ENCODE measurements at regions not wholly inside any gene's neighbourhood (a gene's known extent, or its start where the extent isn't known, plus 50 kb on each side); places are given as distances from the start of the nearest gene placed in this dataset.

DNA sequence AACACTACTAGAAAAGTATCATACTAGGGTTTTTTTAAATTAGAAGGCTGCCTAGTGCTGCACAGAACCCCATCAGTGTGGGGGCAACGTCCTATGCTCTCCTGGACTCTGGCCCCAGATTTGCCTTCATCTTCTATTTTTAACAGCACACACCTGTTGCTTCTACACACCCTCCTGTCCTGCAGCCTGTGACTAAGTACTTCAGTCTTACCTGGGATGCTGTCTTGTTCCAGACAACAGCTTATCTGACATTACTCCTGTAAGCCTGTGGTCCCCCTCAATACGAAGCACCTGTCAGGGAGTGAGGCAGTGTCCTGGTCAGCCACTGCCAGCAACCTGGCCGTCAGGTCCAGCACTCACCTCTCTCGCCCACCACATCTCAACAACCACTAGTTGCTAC lies 247.6 kb upstream of the PSMD7 start:
- H3K4me1 ChIP-seq (ENCODE audit: control insufficient read depth in 1 of 2, insufficient read depth in 2 of 2, low read length in 2 of 2) = no peaks in the 10 kb centered on the region
- H3K4me2 ChIP-seq (ENCODE audit: low read length) = no peak overlapping the region
- H4K8ac ChIP-seq (ENCODE audit: low read depth, low read length) = no peak overlapping the region
- no peak overlapping the region for H4K12ac ChIP-seq (ENCODE audit: low read depth, low read length)
- H2AK5ac ChIP-seq (ENCODE audit: low read length) = no peak overlapping the region
- no peaks in the 10 kb centered on the region for H3K79me1 ChIP-seq (ENCODE audit: low read length)
- H2BK120ac ChIP-seq (ENCODE audit: insufficient read depth, low read length, poor library complexity) = no peak overlapping the region
- no peaks in the 10 kb centered on the region for H3K79me2 ChIP-seq (ENCODE audit: control insufficient read depth, insufficient read depth, low read length, poor library complexity)
- H2BK12ac ChIP-seq (ENCODE audit: low read length) = no peak overlapping the region
- no peak overlapping the region for H4K91ac ChIP-seq (ENCODE audit: low read depth, low read length)
- WGBS (ENCODE audit: extremely low coverage, insufficient coverage, insufficient read length) = no CpG with 5 or more reads among the region's 4 CpGs
- H3K23ac ChIP-seq (ENCODE audit: low read length) = no peak overlapping the region
- H3K9me3 ChIP-seq (ENCODE audit: insufficient read depth, low read depth, low read length) = no peaks in the 10 kb centered on the region
- H2AFZ ChIP-seq (ENCODE audit: insufficient read depth, low read length, poor library complexity) = no peak overlapping the region
- H3K27ac ChIP-seq (ENCODE audit: low read depth, low read length) = no peak overlapping the region
- no peak overlapping the region for H3K14ac ChIP-seq (ENCODE audit: low read length)
- no peak for DNase-seq
- H3K9ac ChIP-seq (ENCODE audit: low read length) = no peak overlapping the region
- H3K36me3 ChIP-seq (ENCODE audit: control insufficient read depth in 1 of 2, insufficient read depth in 2 of 2, low read length in 2 of 2) = no peaks in the 10 kb centered on the region
- H3K27me3 ChIP-seq (ENCODE audit: insufficient read depth, low read length) = no peaks in the 10 kb centered on the region
- no peak overlapping the region for H2BK5ac ChIP-seq (ENCODE audit: low read depth, low read length, poor library complexity)
- no peak overlapping the region for H3K18ac ChIP-seq (ENCODE audit: low read length)
- H3K4ac ChIP-seq (ENCODE audit: low read depth, low read length) = no peak overlapping the region
- H3K4me3 ChIP-seq (ENCODE audit: low read depth, low read length) = no peak overlapping the region

GRCh38 chr16:74046524-74046923 lies 250.1 kb upstream of the PSMD7 start:
- no peaks in the 10 kb centered on the region for H3K79me1 ChIP-seq (ENCODE audit: low read length)
- no peak overlapping the region for H3K9ac ChIP-seq (ENCODE audit: low read length)
- H2BK5ac ChIP-seq (ENCODE audit: low read depth, low read length, poor library complexity) = no peak overlapping the region
- H2AFZ ChIP-seq (ENCODE audit: insufficient read depth, low read length, poor library complexity) = no peak overlapping the region
- no peak overlapping the region for H2AK5ac ChIP-seq (ENCODE audit: low read length)
- no peak overlapping the region for H3K18ac ChIP-seq (ENCODE audit: low read length)
- H3K4ac ChIP-seq (ENCODE audit: low read depth, low read length) = no peak overlapping the region
- no peak overlapping the region for H3K4me3 ChIP-seq (ENCODE audit: low read depth, low read length)
- no peak overlapping the region for H3K27ac ChIP-seq (ENCODE audit: low read depth, low read length)
- no peaks in the 10 kb centered on the region for H3K79me2 ChIP-seq (ENCODE audit: control insufficient read depth, insufficient read depth, low read length, poor library complexity)
- H4K8ac ChIP-seq (ENCODE audit: low read depth, low read length) = no peak overlapping the region
- H3K4me1 ChIP-seq (ENCODE audit: control insufficient read depth in 1 of 2, insufficient read depth in 2 of 2, low read length in 2 of 2) = no peaks in the 10 kb centered on the region
- no peak overlapping the region for H3K23ac ChIP-seq (ENCODE audit: low read length)
- H3K14ac ChIP-seq (ENCODE audit: low read length) = no peak overlapping the region
- no peak overlapping the region for H3K4me2 ChIP-seq (ENCODE audit: low read length)
- H4K91ac ChIP-seq (ENCODE audit: low read depth, low read length) = no peak overlapping the region
- H3K9me3 ChIP-seq (ENCODE audit: insufficient read depth, low read depth, low read length) = no peaks in the 10 kb centered on the region
- DNase-seq = no peak
- WGBS (ENCODE audit: extremely low coverage, insufficient coverage, insufficient read length) = no CpG with 5 or more reads among the region's 5 CpGs
- H2BK120ac ChIP-seq (ENCODE audit: insufficient read depth, low read length, poor library complexity) = no peak overlapping the region
- no peak overlapping the region for H4K12ac ChIP-seq (ENCODE audit: low read depth, low read length)
- H2BK12ac ChIP-seq (ENCODE audit: low read length) = no peak overlapping the region
- H3K36me3 ChIP-seq (ENCODE audit: control insufficient read depth in 1 of 2, insufficient read depth in 2 of 2, low read length in 2 of 2) = no peaks in the 10 kb centered on the region
- no peaks in the 10 kb centered on the region for H3K27me3 ChIP-seq (ENCODE audit: insufficient read depth, low read length)

DNA sequence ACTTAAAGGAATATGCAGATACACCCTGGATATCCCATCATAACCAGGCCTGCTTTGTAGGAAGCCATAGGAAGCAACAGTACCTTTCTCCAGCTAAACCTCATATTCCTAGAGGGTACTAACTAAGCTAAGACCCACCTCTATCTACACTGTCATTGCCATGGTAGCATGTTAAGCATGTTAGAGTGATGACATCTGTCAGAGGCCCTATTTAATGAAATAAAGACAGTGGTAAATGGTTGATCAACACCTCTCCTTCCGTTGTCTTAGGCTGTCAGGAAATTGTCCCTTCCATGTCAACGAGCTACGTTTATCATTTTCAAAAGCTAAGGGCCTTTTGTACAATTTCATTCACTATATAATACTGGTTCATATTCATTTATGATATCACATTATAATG lies 251.1 kb upstream of the PSMD7 start:
- Histone ChIP-seq H3K18ac (ENCODE audit: low read length) (no peak overlapping the region), H3K23ac (ENCODE audit: low read length) (no peak overlapping the region), H4K12ac (ENCODE audit: low read depth, low read length) (no peak overlapping the region), H3K27me3 (ENCODE audit: insufficient read depth, low read length) (no peaks in the 10 kb centered on the region), H2BK120ac (ENCODE audit: insufficient read depth, low read length, poor library complexity) (no peak overlapping the region), H2BK12ac (ENCODE audit: low read length) (no peak overlapping the region), H3K4me3 (ENCODE audit: low read depth, low read length) (no peak overlapping the region), H3K4me1 (ENCODE audit: control insufficient read depth in 1 of 2, insufficient read depth in 2 of 2, low read length in 2 of 2) (no peaks in the 10 kb centered on the region), H3K79me2 (ENCODE audit: control insufficient read depth, insufficient read depth, low read length, poor library complexity) (no peaks in the 10 kb centered on the region), H3K79me1 (ENCODE audit: low read length) (no peaks in the 10 kb centered on the region), H2AK5ac (ENCODE audit: low read length) (no peak overlapping the region), H3K36me3 (ENCODE audit: control insufficient read depth in 1 of 2, insufficient read depth in 2 of 2, low read length in 2 of 2) (no peaks in the 10 kb centered on the region), H2AFZ (ENCODE audit: insufficient read depth, low read length, poor library complexity) (no peak overlapping the region), H3K4me2 (ENCODE audit: low read length) (no peak overlapping the region), H4K8ac (ENCODE audit: low read depth, low read length) (no peak overlapping the region), H3K27ac (ENCODE audit: low read depth, low read length) (no peak overlapping the region), H3K9me3 (ENCODE audit: insufficient read depth, low read depth, low read length) (no peaks in the 10 kb centered on the region), H3K14ac (ENCODE audit: low read length) (no peak overlapping the region), H4K91ac (ENCODE audit: low read depth, low read length) (no peak overlapping the region), H3K4ac (ENCODE audit: low read depth, low read length) (no peak overlapping the region), H3K9ac (ENCODE audit: low read length) (no peak overlapping the region), H2BK5ac (ENCODE audit: low read depth, low read length, poor library complexity) (no peak overlapping the region)
- no CpG with 5 or more reads among the region's 3 CpGs for WGBS (ENCODE audit: extremely low coverage, insufficient coverage, insufficient read length)
- no peak for DNase-seq

GRCh38 chr16:74035816-74036215 lies 260.8 kb upstream of the PSMD7 start:
- H3K9ac ChIP-seq (ENCODE audit: low read length) = no peak overlapping the region
- no peak overlapping the region for H2BK5ac ChIP-seq (ENCODE audit: low read depth, low read length, poor library complexity)
- no peaks in the 10 kb centered on the region for H3K79me1 ChIP-seq (ENCODE audit: low read length)
- H4K91ac ChIP-seq (ENCODE audit: low read depth, low read length) = no peak overlapping the region
- no peaks in the 10 kb centered on the region for H3K79me2 ChIP-seq (ENCODE audit: control insufficient read depth, insufficient read depth, low read length, poor library complexity)
- H2BK120ac ChIP-seq (ENCODE audit: insufficient read depth, low read length, poor library complexity) = no peak overlapping the region
- no peak overlapping the region for H3K23ac ChIP-seq (ENCODE audit: low read length)
- H4K8ac ChIP-seq (ENCODE audit: low read depth, low read length) = no peak overlapping the region
- no peak overlapping the region for H2BK12ac ChIP-seq (ENCODE audit: low read length)
- no peak overlapping the region for H3K18ac ChIP-seq (ENCODE audit: low read length)
- H3K9me3 ChIP-seq (ENCODE audit: insufficient read depth, low read depth, low read length) = no peaks in the 10 kb centered on the region
- no peak overlapping the region for H3K4me2 ChIP-seq (ENCODE audit: low read length)
- DNase-seq = no peak
- WGBS (ENCODE audit: extremely low coverage, insufficient coverage, insufficient read length) = no CpG with 5 or more reads among the region's 1 CpG
- no peak overlapping the region for H3K27ac ChIP-seq (ENCODE audit: low read depth, low read length)
- H3K27me3 ChIP-seq (ENCODE audit: insufficient read depth, low read length) = no peaks in the 10 kb centered on the region
- H3K36me3 ChIP-seq (ENCODE audit: control insufficient read depth in 1 of 2, insufficient read depth in 2 of 2, low read length in 2 of 2) = no peaks in the 10 kb centered on the region
- no peak overlapping the region for H2AFZ ChIP-seq (ENCODE audit: insufficient read depth, low read length, poor library complexity)
- no peak overlapping the region for H2AK5ac ChIP-seq (ENCODE audit: low read length)
- H3K4ac ChIP-seq (ENCODE audit: low read depth, low read length) = no peak overlapping the region
- H3K4me1 ChIP-seq (ENCODE audit: control insufficient read depth in 1 of 2, insufficient read depth in 2 of 2, low read length in 2 of 2) = no peaks in the 10 kb centered on the region
- no peak overlapping the region for H4K12ac ChIP-seq (ENCODE audit: low read depth, low read length)
- no peak overlapping the region for H3K4me3 ChIP-seq (ENCODE audit: low read depth, low read length)
- H3K14ac ChIP-seq (ENCODE audit: low read length) = no peak overlapping the region
